Stromal cell of bone marrow (primary cell): ENCODE measurements at regions not wholly inside any gene's neighbourhood (a gene's known extent, or its start where the extent isn't known, plus 50 kb on each side); places are given as distances from the start of the nearest gene placed in this dataset.

Source experiments
- DNase-seq: peaks from one replicate; pipeline ENCODE4 v3.0.0-alpha.2; 2012; ENCODE audit warnings: low read depth

DNA sequence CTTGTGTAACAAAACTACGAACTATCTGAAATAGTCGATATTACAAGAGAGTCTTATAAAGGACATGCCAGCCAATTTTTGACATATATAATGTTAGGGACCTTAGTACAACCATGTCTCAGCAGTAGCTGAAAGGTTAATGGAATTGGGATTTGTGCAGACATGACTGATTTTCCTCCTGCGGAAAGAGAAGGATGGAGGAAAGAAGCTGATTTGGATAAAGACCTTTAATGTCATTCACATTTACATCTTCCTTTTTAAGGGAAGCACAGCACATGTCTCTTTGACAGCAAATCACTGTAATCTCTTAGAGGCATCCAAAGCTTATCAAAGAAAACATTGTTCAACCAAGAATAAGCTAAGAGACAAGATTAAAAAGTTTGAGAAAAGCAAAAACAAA lies 1976.2 kb upstream of the IGFBP7 start:
- no peak for DNase-seq

DNA sequence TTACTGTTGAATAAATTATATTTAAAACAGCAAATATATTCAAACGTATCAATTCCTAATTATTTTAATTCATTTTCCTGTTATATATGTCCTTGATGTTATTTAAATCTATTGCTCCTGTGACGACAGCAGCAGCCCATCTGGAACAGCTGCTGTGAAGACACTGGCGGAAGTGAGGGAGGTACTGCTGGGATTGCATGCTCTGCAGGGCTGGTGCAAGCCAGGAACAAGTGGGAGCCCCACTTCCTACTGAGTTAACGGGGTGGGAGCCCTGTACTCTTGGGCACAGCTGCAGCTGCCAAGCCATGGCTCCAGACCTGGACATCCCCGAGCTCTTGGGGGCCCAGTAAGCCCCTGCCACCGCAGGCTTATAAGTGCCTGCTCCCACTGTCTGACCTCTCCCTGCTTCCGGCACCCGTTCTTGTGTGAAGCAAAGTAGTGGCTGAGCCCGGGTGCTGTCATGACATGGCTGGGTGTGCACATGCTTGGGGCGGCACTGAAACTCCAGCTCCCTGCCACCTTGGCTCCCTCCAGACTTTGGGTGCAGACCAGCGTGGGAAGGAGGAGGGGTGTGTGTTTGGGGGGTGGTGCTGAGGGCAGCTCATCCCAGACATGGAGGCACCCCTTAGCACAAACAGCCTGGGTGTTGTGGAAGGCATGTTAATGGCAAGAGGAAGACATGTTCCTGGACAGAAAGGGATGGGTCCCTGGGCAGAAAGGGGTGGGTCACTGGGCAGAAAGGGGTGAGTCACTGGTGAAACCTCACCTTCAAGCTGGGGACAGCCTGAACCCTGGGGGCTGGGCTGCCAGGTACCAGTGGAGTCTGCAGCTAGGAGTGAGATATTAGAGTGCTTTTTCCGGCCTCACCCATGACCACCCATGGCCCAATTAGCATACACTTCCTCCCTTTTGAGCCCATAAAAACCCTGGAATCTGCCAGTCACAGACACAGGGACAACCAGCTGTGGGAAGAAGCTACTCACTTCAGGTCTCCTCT lies 1981.3 kb upstream of the IGFBP7 start:
- DNase-seq: no peak

DNA sequence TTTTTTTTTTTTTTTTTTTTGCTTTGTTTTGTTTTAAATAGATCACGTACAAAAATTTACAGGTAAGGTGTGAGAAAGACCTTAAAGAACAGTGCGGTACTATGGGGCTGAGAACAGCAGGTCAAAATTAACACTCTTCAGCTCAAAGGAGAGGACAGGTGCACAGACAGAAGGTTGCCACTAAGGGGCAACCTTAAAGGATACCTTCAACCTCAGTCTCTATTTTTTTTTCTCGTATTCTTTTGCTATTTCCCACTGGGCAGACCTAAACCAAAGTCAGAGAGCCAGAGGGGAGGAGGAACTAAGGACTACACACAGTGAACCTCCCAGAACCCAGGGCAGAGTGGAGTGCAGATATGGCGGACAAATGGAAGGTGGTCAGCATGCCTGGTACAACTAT lies 1984.3 kb upstream of the IGFBP7 start:
- DNase-seq: no peak

DNA sequence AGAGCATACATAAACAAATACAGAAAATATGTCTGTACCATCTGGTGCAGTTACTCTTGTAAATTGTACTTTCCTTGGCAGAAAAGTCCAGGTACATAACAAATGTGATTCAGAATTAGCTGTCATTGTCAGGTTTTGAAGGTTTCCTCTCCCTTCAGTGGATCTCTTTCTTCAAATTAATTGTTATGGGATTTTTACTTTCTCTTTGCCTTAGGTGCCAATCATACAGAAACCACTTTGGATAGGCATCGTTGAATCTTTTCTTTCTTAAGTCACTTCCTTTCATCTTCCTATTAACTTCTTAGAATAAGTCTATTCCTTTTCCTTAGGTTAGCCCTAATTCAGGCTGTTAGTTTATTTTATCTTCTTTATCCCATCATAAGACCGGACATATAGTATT lies 1992.1 kb upstream of the IGFBP7 start:
- DNase-seq: no peak

DNA sequence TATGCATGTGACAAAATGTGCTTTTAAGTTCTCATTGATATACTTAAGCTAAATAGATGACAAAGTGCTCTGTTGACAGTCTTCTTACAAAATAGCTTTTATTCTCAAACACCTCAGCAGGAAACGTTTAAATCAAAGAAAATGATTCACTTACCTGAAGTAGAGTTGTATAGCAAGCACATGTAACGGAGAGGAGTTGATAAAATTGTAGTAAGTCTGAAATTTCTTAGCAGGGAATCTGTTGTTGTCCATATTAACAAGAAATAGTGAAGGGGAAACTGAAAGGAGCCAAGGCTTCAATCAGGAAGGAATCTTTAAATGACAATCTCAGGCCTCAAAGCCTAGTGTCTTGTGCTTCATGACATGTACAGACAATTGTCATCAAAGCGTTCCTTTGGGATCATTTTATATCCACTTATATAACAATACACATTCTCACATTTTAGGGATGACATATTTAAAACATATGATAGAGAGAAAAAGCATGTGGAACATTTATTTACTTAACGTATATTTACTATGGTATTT lies 2010.2 kb upstream of the IGFBP7 start:
- no peak for DNase-seq

DNA sequence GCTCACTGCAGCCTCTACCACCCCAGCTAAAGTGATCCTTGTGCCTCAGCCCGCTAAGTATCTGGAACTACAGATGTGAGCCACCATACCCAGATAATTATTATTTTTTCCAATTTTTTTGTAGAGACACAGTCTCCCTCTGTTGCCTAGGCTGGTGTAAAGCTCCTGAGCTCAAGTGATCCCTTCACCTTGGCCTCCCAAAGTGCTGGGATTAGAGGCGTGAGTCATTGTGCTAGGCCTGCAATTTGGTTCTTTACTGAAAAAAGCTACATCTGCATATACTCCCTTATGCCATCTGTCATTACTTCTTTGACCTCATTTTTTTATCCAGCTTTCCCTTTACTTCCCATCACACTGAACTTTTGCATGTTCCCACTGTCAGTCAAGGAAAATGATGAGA lies 2012.4 kb upstream of the IGFBP7 start:
- no peak for DNase-seq

DNA sequence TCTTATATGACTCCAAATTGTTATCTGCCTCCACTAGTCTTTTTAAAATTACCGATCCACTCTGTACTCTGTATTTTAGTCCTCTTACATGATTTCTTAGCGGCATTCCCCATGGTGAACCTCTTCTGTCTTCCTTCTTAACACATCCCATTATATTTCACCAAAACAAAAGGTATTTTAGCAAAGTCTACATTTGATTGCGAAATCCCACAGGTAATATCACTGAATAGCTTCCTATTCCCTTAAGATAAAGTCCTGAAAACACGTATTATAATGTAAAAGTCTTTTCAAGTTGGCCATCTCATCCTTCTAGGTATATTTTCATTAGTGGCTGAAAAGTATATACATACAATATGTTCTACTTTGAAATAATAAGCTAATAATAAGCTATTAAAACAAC lies 2016.0 kb upstream of the IGFBP7 start:
- DNase-seq: no peak

DNA sequence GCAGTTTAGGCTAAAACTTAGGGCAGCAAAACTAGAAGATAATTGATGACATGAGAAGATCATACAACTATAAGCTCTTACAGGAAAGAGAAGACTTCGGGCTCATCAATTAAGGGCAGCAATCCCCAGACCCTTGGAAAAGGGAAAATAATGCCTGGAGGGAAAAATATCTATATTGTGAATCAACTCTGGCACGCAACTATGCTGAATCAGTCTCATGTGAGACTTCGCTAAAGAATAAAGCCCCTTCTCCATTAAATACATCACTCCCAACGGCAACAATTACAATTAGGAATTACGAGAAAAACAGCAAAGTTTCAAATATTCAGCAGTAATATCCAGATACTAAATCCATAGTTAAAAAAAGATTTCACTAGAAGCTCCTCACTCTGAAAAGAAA lies 2016.8 kb upstream of the IGFBP7 start:
- no peak for DNase-seq

DNA sequence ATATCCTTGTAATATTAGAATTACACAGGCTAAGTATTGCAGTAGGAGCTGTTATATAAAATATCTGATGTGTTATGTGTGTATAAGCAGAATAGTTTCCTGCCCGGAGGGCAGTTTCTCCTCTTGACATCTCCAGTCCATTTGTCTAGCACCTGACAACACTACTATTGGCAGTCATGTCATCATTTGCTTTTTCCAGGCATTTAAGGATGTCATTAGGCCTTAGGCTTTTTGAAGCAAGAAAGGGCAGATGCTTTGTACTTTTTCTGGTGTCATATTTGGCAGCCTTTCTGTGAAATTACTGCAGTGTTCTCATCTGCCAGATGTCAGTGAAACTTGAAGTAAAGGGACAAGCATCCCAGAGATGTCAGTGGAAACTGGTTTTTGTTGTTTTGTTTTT lies 2017.6 kb upstream of the IGFBP7 start:
- no peak for DNase-seq

DNA sequence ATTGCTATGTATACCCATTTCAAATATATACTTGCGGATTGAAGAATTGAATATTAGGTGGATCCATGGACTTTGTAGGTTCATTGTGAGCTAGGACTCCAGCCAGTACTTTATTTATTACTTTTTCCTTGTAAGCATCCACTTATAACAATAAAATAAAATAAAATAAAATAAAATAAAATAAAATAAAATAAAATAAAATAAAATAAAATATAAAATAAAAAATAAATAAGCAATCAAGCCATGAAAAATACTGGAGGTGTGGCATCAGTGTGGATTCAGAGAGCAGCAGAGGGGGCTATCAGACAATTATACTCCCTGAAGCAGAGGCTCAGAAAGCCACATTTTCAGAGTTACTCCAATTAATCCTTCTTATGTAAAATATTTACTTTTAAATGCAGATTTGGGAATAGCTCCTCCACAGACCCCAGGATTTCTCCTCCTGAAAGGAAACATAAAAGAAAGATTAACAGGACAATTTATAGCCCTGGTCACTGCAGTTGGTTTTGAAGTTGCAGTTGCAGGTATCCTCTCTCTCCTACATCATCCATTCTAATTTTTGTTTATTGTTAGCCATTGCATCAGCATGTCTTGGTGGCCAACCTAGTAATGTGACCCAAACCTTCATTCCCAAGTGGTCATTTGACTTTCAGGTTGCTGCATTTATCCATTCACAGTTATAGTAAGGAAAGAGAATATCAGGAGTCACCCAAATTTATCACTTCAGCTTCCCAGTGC lies 2025.2 kb upstream of the IGFBP7 start:
- no peak for DNase-seq

DNA sequence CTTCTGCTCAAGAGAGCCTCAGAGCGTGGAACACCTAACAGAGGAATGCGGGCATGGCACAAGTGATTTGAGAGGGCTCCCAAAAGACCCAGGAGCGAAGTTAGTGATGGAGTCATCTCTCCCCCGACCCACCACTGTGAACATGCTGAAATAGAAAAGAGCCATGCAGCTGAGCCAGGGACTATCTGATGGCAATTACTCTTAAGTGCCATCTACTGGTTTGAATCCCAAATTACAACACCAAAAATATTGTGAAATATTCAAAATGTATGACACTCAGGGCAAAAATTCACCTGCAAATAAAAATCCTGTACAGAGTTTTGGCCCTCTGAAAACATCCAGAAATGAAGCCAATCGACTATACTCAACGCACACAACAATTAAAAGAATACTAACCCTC lies 2038.9 kb upstream of the ADGRL3 start:
- DNase-seq: no peak

DNA sequence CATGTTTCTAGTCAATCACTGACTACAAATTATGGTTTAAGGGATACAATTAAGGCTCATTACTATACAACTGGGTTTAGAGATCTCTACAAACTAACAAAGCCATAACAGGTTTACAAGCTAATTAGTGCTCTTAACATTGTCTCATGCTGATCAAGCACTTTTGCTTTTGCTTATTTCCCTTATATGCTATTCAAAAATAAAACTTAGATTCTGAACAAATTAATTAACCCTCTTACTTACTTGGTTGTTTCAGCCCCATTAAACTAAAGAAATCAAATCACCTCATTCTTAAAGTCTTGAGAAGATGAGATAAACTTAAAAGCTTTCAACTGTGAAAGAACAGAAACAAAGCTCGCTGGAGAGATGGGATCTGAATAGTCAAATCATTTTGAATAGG lies 2024.5 kb upstream of the ADGRL3 start:
- DNase-seq: no peak

DNA sequence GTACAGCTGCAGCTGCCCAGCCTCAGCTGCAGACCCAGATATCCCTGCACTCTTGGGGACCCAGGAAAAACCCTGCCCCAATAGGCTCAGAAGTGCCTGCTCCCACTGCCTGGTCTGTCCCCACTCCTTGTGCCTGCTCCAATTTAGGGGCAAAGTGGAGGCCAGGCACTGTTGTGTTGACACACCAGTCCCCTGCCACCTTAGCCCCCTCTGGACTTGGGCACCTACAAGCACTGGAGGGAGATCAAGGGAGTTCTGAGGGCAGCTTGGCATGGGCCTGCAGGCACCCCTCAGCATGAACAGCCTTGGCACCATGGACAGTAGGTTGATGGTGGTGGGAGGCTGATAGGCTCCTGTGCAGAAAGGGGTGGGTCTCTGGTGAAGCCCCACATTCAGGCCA lies 2020.8 kb upstream of the ADGRL3 start:
- DNase-seq: no peak

DNA sequence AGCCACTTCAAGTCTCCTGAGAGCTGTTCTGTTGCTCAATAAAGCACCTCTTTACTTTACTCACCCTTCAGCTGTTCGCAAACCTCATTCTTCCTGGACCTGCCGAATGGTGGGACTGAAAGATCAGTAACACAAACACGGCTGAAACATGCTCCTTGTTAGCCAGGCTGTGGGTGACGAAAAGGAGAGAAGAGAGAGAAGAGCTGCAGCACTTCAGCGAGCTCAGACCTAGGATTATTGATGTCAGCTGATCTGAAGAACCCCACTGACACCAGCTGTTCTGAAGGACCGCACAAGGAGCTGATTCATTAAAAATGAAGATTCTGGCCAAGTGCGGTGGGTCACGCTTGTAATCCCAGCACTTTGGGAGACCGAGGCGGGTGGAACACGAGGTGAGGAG lies 2020.0 kb upstream of the ADGRL3 start:
- DNase-seq: no peak

DNA sequence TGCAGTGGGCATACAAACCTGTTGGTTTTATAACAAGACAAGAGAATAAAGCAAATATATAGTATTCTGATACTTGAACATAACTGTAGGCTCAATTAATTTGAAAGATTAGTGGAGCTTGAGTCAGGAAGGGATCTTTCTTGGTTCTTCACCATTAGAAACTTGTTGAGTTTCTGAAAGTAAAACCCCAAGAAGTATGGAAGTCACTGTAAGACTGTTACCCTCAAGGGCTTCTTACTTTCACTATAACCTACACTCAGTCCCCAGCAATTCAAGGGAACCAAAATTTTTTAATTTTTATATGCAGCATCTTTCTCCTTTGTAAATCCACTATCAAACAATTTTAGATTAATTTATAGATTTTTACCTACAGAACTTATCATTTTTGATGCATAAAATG lies 2019.2 kb upstream of the ADGRL3 start:
- no peak for DNase-seq

DNA sequence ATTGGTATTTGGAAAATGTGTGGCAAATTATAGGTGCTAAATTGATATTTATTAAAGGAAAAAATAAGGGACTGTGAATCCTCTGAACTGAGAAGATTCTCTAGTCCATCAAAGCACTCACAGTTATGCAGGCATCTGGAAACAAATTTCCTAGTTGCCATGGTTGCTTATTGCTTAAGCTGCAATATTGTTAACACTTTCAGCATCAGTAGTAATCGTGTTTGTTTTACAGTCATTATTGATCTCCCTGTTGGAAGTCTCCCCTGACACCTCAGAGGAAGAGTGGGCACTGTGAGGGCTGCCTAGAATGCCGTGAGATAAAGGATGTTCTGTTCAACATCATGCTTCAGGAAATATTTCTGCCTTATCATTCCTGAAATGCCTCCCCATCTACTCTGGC lies 2004.3 kb upstream of the ADGRL3 start:
- no peak for DNase-seq

DNA sequence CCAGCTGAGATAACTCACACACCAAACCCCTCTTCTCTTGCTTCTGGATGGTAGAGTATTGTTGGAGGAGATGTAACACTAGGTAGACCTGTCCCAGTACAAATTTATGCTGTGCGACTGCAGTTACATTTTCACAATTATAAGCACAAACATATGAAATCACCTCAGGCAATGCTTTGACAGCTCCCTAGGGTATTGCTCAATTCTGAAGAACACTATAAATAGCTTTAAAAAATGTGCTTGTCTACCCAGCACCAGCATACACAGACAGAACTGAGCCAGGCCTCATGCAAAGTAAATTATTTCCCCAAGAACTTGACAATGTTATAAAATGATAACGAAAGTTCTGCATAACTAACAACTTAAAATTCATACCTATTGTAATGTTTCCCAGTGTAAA lies 1999.1 kb upstream of the ADGRL3 start:
- no peak for DNase-seq

DNA sequence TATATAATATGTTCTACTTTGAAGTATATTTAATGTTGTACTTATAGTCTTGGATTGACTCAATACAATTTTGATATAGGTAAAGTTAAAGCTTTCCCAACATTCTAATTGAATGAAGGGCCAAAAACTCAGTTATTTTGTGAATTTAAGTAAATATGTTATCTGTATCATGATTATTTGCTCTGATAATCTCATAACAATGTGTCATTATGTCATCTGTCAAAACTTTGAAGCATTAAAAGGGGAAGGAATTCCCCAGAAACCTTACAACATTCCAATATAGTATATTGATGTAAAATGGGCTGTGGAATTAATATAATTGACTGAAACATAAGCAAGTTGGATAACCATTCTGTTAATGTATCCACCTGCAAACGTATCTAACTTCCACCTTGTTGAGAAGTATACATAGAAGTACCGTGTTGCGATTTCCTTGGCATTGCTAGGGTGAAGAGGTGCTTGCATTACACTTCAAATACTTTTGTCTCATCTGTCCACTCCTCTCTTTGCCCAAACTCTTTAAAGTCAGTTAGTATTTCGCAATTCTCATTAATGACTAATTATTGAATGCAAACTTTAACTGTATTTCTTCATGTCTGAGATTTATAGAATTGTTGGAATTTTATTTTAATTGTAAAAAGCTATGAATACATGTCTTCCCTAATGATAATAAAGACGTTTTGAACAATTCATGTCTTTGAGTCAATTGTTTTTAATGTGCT lies 1982.1 kb upstream of the ADGRL3 start:
- DNase-seq: no peak

DNA sequence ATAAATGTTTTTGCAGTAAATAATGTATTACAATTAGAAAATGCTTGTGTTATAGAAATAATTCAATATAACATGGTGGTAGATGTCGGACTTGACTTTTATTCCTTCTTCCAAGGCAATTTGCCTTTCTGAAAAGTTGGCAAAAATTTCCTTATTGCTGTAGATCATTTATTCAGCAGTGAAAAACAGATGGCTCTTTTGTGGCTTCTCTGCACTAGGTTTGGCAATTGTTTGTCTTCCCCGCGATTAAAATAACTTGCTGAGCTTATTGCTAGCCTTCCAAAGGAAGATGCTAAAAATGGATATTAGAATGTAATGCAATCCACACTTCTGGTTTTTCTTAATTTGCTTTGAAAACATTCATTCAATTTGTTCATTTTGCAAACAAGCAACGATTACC lies 1977.9 kb upstream of the ADGRL3 start:
- no peak for DNase-seq

DNA sequence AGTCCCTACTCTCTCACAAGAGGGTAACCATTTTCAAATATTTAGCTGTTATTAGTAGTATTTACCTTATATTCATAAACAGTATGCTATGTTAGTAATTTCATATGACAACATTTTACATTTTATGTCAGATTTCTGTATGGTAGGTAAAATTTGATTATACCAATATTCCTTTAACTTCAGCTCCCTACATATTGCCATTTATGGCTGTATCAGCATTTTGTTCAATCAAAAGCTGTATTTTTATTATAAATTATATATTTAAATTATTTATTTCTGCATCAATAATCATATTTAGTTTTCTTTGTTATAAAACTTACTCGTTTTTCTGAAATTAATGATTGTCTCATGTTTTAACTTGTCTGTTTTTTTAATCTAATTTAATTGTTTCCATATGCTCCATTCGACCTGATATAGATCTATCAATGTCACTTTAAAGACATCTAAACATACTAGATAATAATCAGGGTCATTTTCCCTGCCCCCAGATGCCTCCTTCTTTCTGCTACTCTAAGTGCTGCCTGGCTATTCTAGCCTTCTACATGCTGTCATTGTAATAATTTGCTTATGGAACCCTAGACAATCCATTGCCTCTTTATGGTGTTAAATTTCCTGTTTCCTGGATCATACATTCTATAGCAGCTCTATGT lies 1976.7 kb upstream of the ADGRL3 start:
- DNase-seq: no peak

DNA sequence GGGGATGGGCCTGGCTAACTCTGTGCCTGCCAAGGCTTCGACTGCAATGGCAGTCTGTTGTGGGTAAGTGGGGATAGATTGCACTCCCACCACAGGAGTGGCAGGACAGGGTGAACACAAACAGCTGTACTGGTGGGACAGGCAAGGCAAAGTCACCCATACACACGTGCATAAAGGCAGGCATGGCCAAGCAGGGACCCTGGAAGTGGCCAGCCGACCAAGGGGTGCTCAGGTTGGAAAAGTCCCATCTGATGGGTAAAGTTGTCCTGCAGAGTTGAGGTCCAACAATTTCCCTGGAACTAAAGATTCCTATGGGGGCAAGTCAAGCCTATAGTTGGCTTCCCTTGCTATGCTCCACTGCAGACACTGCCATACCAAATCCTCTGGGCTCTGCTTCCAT lies 1961.9 kb upstream of the ADGRL3 start:
- no peak for DNase-seq

DNA sequence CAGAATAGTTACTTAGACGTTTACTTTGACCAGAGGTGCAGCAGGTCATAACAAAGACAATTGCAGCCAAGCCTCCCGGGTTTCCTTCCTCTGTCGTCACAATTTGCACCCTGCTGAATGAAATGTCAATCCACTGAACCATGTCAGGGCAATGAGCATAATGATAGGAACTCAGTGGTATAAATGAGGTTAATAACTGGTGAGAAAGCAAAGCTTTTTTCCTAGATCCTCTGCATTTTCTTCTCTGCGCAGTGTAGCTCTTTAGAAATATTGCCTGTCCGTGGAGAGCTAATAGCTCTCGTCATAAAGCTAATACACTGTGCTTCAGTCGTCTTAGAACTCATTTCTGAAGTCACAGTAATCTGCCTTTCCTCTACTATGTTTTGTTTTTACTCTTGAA lies 1960.1 kb upstream of the ADGRL3 start:
- no peak for DNase-seq
